IMR-90 (cell line): ENCODE measurements at regions not wholly inside any gene's neighbourhood (a gene's known extent, or its start where the extent isn't known, plus 50 kb on each side); places are given as distances from the start of the nearest gene placed in this dataset.

Source experiments
- ATAC-seq: fragments of 200-7000 bp; cut with Tn5 transposase; 2 replicates; pipeline ENCODE4 v1.9.1; 2020; ENCODE audit warnings: low read depth, mild to moderate bottlenecking, moderate library complexity
- BruUV-seq: library from RNA; stranded (reverse); fragments of 400-500 nt; replicated peaks from 2 replicates; lab custom pipeline; 2021; lab: Mats Ljungman, UMichigan
- CTCF ChIA-PET: fragments of 300-600 bp; formaldehyde crosslinking; extraction: SDS; loops from one replicate; lab custom pipeline; 2021; ENCODE audit warnings: antibody characterized with exemption; lab: Yijun Ruan, JAX
- POLR2A ChIA-PET: fragments of 300-600 bp; sonication (Branson Sonifier 250); formaldehyde crosslinking; loops from one replicate; lab custom pipeline; 2022; ENCODE audit warnings: antibody characterized with exemption; ENCODE audit not compliant: unreplicated experiment; lab: Charles Lee
- DNase-seq: peaks from one replicate; pipeline ENCODE4 v3.0.0; 2013
- H2AFZ ChIP-seq: replicated peaks from 2 replicates; pipeline ENCODE3; 2013; ENCODE audit warnings: low read length, mild to moderate bottlenecking; ENCODE audit not compliant: poor library complexity
- H2AK5ac ChIP-seq: 2 replicates; pipeline ENCODE4 v1.6.1; 2013; ENCODE audit warnings: low read depth, low read length, inconsistent platforms
- H2AK9ac ChIP-seq: replicated peaks from 2 replicates; pipeline ENCODE3; 2013; ENCODE audit warnings: mild to moderate bottlenecking, low read depth, low read length, moderate library complexity; ENCODE audit not compliant: poor library complexity
- H2BK120ac ChIP-seq: 2 replicates; pipeline ENCODE4 v1.6.1; 2013; ENCODE audit warnings: low read depth, low read length, inconsistent platforms
- H2BK15ac ChIP-seq: 3 replicates; pipeline ENCODE4 v1.6.1; 2013; ENCODE audit warnings: low read depth, low read length, inconsistent platforms
- H2BK20ac ChIP-seq: 2 replicates; pipeline ENCODE4 v1.6.1; 2013; ENCODE audit warnings: low read depth, mild to moderate bottlenecking, inconsistent platforms, low read length, moderate library complexity
- H2BK5ac ChIP-seq: 2 replicates; pipeline ENCODE4 v1.6.1; 2013; ENCODE audit warnings: mild to moderate bottlenecking, low read depth, low read length, inconsistent platforms; ENCODE audit not compliant: poor library complexity, severe bottlenecking
- H3K14ac ChIP-seq: replicated peaks from 2 replicates; pipeline ENCODE4 v1.6.1; 2013; ENCODE audit warnings: low read depth, low read length, inconsistent platforms
- H3K18ac ChIP-seq: 2 replicates; pipeline ENCODE4 v1.6.1; 2013; ENCODE audit warnings: low read depth, low read length, control low read depth
- H3K23ac ChIP-seq: 2 replicates; pipeline ENCODE4 v1.6.1; 2013; ENCODE audit warnings: low read depth, low read length, inconsistent platforms
- H3K27ac ChIP-seq: 2 replicates; pipeline ENCODE4 v1.5.1; 2013; ENCODE audit warnings: mild to moderate bottlenecking, control low read depth, low read length; ENCODE audit not compliant: insufficient read depth
- H3K27me3 ChIP-seq: 2 replicates; pipeline ENCODE4 v1.6.1; 2013; ENCODE audit warnings: low read length; ENCODE audit not compliant: control insufficient read depth, insufficient read depth
- H3K36me3 ChIP-seq: 2 replicates; pipeline ENCODE4 v1.6.1; 2013; ENCODE audit warnings: low read length, mixed read lengths; ENCODE audit not compliant: control insufficient read depth, insufficient read depth
- H3K4ac ChIP-seq: 2 replicates; pipeline ENCODE4 v1.6.1; 2013; ENCODE audit warnings: low read depth, low read length, inconsistent platforms
- H3K4me1 ChIP-seq: 2 replicates; pipeline ENCODE4 v1.6.1; 2013; ENCODE audit warnings: low read length, mixed read lengths; ENCODE audit not compliant: control insufficient read depth, insufficient read depth
- H3K4me2 ChIP-seq: 2 replicates; pipeline ENCODE4 v1.6.1; 2013; ENCODE audit warnings: low read depth, mild to moderate bottlenecking, control low read depth, low read length, moderate library complexity
- H3K4me3 ChIP-seq: 2 replicates; pipeline ENCODE4 v1.5.1; 2013; ENCODE audit warnings: low read depth, mild to moderate bottlenecking, control low read depth, low read length, moderate library complexity; ENCODE audit not compliant: insufficient read depth
- H3K56ac ChIP-seq: 2 replicates; pipeline ENCODE4 v1.6.1; 2013; ENCODE audit warnings: low read length, inconsistent platforms; ENCODE audit not compliant: insufficient read depth; ENCODE audit errors: extremely low read depth
- H3K79me1 ChIP-seq, 2 experiments: 2 replicates each; pipeline ENCODE4 v1.6.1; 2013; ENCODE audit warnings: low read length in 2 of 2, inconsistent platforms in 1 of 2, low read depth in 1 of 2
- H3K9ac ChIP-seq: 2 replicates; pipeline ENCODE4 v1.6.1; 2013; ENCODE audit warnings: low read depth, low read length, control low read depth
- H3K9me1 ChIP-seq: 2 replicates; pipeline ENCODE4 v1.6.1; 2013; ENCODE audit warnings: low read length, inconsistent platforms; ENCODE audit not compliant: insufficient read depth
- H3K9me3 ChIP-seq: 2 replicates; pipeline ENCODE4 v1.6.1; 2013; ENCODE audit warnings: low read length; ENCODE audit not compliant: control insufficient read depth, insufficient read depth
- H4K20me1 ChIP-seq: 2 replicates; pipeline ENCODE4 v1.6.1; 2013; ENCODE audit warnings: low read length, inconsistent platforms; ENCODE audit not compliant: insufficient read depth
- H4K5ac ChIP-seq: 2 replicates; pipeline ENCODE4 v1.6.1; 2013; ENCODE audit warnings: mild to moderate bottlenecking, low read depth, low read length, control low read depth
- H4K8ac ChIP-seq, 2 experiments: 2 replicates each; pipeline ENCODE4 v1.6.1; 2013; ENCODE audit warnings: low read depth in 2 of 2, low read length in 2 of 2, control low read depth in 1 of 2, inconsistent platforms in 1 of 2
- H4K91ac ChIP-seq: 2 replicates; pipeline ENCODE4 v1.6.1; 2013; ENCODE audit warnings: low read depth, low read length, inconsistent platforms; ENCODE audit not compliant: insufficient read depth
- MAFK ChIP-seq: IDR thresholded peaks from 2 replicates; pipeline ENCODE4 v1.6.1; 2012; ENCODE audit warnings: low read depth, low read length, improper control_type of control experiment
- MAZ ChIP-seq: IDR thresholded peaks from 2 replicates; pipeline ENCODE4 v1.6.1; 2012; ENCODE audit warnings: low read depth, mild to moderate bottlenecking, low read length, improper control_type of control experiment, moderate library complexity, borderline replicate concordance
- NFE2L2 ChIP-seq: fragments of 150-350 bp; IDR thresholded peaks from 2 replicates; pipeline ENCODE4 v1.6.1; 2016; ENCODE audit warnings: low read depth, mild to moderate bottlenecking, low read length
- RAD21 ChIP-seq: IDR thresholded peaks from 2 replicates; pipeline ENCODE4 v1.6.1; 2012; ENCODE audit warnings: low read length, improper control_type of control experiment
- RCOR1 ChIP-seq: IDR thresholded peaks from 2 replicates; pipeline ENCODE4 v1.6.1; 2012; ENCODE audit warnings: mild to moderate bottlenecking, low read length, improper control_type of control experiment; ENCODE audit not compliant: insufficient replicate concordance
- RFX5 ChIP-seq: IDR thresholded peaks from 2 replicates; pipeline ENCODE4 v1.8.0; 2012; ENCODE audit warnings: low read depth, mild to moderate bottlenecking, low read length, moderate library complexity
- SMC3 ChIP-seq: fragments of 150-350 bp; IDR thresholded peaks from 2 replicates; pipeline ENCODE4 v1.6.1; 2016; ENCODE audit warnings: low read depth, mild to moderate bottlenecking, antibody characterized with exemption, low read length, moderate library complexity
- WGBS, 2 experiments: methylation state at CpG; one replicate each; pipeline versions ENCODE4 v1.1.5 to v1.1.7; 2013; ENCODE audit warnings: missing lambda C conversion rate in 2 of 2; ENCODE audit not compliant: insufficient read length in 1 of 2; ENCODE audit errors: extremely low coverage in 2 of 2; 5-methylcytosine and 5-hydroxymethylcytosine counted together
- dilution Hi-C: fragments of 300-500 bp; cut with HindIII; formaldehyde crosslinking; loops from one replicate; pipeline ENCODE4 v1.14.3; 2018; ENCODE audit warnings: low sequenced_read_pairs; ENCODE audit not compliant: unreplicated experiment
- in situ Hi-C: fragments of 300-500 bp; cut with MboI; formaldehyde crosslinking; loops from 3 replicates; pipeline ENCODE4 v1.14.3; 2019; ENCODE audit warnings: low sequenced_read_pairs, inconsistent platforms, mixed read lengths
- intact Hi-C: fragments of 100-400 bp; cut with micrococcal nuclease; formaldehyde crosslinking; loops from 2 replicates; pipeline ENCODE4 v1.10.0; 2022
- TF ChIP-seq, protein P1 (sequence below): conservative IDR thresholded peaks from 2 replicates; pipeline ENCODE4 v1.5.1; 2012; ENCODE audit warnings: mild to moderate bottlenecking, low read depth, low read length, improper control_type of control experiment
- TF ChIP-seq, protein P2 (sequence below): fragments of 150-350 bp; IDR thresholded peaks from 2 replicates; pipeline ENCODE4 v1.6.1; 2016; ENCODE audit warnings: low read depth, mild to moderate bottlenecking, low read length, moderate library complexity, borderline replicate concordance
- TF ChIP-seq, protein P3 (sequence below): fragments of 150-350 bp; IDR thresholded peaks from 2 replicates; pipeline ENCODE4 v1.6.1; 2017; ENCODE audit warnings: mild to moderate bottlenecking, antibody characterized with exemption, low read length, low read depth

DNA sequence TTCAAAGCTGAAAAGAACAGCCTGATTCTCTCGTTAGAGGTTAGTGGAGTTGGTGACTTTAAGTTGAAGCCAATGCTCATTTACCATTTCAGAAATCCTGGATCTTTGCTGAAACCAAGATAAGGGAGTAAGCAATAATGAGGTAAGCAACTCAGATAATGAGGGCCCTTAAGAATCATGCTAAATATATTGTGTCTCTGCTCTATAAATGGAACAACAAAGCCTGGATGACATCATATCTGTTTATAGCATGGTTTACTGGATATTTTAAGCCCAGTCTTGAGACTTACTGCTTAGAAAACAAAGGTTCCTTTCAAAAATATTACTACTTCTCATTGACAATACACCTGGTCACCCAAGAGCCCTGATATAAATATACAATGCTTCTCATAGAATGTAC, 276.7 kb upstream of the PPARGC1A start:
- Histone ChIP-seq H2BK120ac (no peak overlapping the region), H3K27me3 (no peaks in the 10 kb centered on the region; the same call in 1 of the 2 replicates), H3K4ac (no peak overlapping the region), H2BK20ac (no peak overlapping the region), H2AK9ac (no peak overlapping the region), H3K23ac (no peak overlapping the region), H4K5ac (no peak overlapping the region), H2BK15ac (no peak overlapping the region), H4K91ac (no peak overlapping the region), H3K4me2 (no peak overlapping the region), H3K18ac (no peak overlapping the region), H2BK5ac (no peak overlapping the region), H3K4me3 (no peak overlapping the region), H3K14ac (no peak overlapping the region), H2AK5ac (no peak overlapping the region), H3K9me3 (no peaks in the 10 kb centered on the region), H2AFZ (no peak overlapping the region), H3K79me1 (no peaks in the 10 kb centered on the region), H3K9me1 (no peaks in the 10 kb centered on the region), H3K4me1 (no peaks in the 10 kb centered on the region), H4K8ac (no peak overlapping the region), H4K20me1 (no peaks in the 10 kb centered on the region), H3K27ac (no peak overlapping the region), H3K36me3 (no peaks in the 10 kb centered on the region), H3K9ac (no peak overlapping the region), H3K56ac (no peak overlapping the region)
- intact Hi-C loops: no loop called here
- CTCF ChIA-PET: no interaction called here
- ATAC-seq: no peak
- TF ChIP-seq NFE2L2: no peak
- TF ChIP-seq, protein P1, sequence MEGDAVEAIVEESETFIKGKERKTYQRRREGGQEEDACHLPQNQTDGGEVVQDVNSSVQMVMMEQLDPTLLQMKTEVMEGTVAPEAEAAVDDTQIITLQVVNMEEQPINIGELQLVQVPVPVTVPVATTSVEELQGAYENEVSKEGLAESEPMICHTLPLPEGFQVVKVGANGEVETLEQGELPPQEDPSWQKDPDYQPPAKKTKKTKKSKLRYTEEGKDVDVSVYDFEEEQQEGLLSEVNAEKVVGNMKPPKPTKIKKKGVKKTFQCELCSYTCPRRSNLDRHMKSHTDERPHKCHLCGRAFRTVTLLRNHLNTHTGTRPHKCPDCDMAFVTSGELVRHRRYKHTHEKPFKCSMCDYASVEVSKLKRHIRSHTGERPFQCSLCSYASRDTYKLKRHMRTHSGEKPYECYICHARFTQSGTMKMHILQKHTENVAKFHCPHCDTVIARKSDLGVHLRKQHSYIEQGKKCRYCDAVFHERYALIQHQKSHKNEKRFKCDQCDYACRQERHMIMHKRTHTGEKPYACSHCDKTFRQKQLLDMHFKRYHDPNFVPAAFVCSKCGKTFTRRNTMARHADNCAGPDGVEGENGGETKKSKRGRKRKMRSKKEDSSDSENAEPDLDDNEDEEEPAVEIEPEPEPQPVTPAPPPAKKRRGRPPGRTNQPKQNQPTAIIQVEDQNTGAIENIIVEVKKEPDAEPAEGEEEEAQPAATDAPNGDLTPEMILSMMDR: no peak
- TF ChIP-seq SMC3: no peak
- no peak for TF ChIP-seq RCOR1
- no peak for TF ChIP-seq RFX5
- TF ChIP-seq, protein P2, sequence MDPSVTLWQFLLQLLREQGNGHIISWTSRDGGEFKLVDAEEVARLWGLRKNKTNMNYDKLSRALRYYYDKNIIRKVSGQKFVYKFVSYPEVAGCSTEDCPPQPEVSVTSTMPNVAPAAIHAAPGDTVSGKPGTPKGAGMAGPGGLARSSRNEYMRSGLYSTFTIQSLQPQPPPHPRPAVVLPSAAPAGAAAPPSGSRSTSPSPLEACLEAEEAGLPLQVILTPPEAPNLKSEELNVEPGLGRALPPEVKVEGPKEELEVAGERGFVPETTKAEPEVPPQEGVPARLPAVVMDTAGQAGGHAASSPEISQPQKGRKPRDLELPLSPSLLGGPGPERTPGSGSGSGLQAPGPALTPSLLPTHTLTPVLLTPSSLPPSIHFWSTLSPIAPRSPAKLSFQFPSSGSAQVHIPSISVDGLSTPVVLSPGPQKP: no peak
- TF ChIP-seq, protein P3, sequence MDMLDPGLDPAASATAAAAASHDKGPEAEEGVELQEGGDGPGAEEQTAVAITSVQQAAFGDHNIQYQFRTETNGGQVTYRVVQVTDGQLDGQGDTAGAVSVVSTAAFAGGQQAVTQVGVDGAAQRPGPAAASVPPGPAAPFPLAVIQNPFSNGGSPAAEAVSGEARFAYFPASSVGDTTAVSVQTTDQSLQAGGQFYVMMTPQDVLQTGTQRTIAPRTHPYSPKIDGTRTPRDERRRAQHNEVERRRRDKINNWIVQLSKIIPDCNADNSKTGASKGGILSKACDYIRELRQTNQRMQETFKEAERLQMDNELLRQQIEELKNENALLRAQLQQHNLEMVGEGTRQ: no peak
- TF ChIP-seq MAFK: no peak
- TF ChIP-seq RAD21: no peak
- no peak for TF ChIP-seq MAZ
- BruUV-seq: no TSS peak
- 100% methylated on average over 1 of the region's 1 CpG; no CpG with 5 or more reads in 1 of the 2 experiments for WGBS, 2 experiments
- in situ Hi-C loops: no loop called here
- no peak for DNase-seq
- POLR2A ChIA-PET: no interaction called here
- dilution Hi-C loops: no loop called here
